ENCODE measurements at regions not wholly inside any gene's neighbourhood (a gene's known extent, or its start where the extent isn't known, plus 50 kb on each side); places are given as distances from the start of the nearest gene placed in this dataset.

DNA sequence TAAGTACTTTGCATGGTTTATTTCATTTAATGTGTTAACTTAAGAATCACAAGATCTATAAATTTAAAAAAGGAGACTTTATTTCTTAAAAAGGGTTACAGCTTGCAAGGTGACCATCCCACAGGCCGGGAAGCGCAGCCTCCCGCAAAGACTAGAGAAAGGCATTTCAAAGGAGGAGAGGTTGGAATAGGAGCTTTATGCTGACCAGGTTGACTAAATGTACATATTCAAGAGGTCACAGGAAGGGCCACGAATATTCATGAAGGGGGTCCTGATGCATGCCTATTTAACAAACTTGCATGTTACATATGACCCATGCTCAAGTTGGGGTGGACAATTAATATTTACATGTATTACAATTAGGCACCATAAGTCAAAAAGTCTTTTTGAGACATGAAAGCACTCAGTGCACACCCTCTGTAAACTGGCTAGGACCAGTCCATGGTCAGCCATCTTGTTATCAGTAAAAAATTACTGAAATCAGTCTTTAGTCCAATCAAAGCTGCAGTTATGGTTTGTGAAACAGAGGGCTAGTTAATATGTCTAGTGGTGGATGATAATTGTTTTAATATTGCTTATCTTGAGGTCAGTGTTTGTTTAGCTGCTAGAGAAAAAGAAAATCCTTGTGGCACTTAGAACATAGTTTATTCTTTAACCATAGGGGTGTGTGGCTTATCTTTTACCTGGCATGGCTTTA is 169.3 kb downstream of the KCNE4 start:
- H2AK5ac ChIP-seq (ENCODE audit: insufficient read length, low read length), result no peak overlapping the region
- no peaks in the 10 kb centered on the region for H3K9me3 Mint-ChIP-seq
- WGBS (ENCODE audit: extremely low coverage, insufficient read length, low lambda C conversion rate), result no CpG with 5 or more reads among the region's 4 CpGs
- no peak overlapping the region for H2BK120ac ChIP-seq (ENCODE audit: low read depth, low read length, poor library complexity, severe bottlenecking)
- no peak overlapping the region for H3K56ac ChIP-seq (ENCODE audit: insufficient read length, low read depth, low read length)
- no peak overlapping the region for H3K27ac ChIP-seq (ENCODE audit: insufficient read length, low read depth, low read length)
- peaks cover 9 to 22% of the 10 kb centered on the region in 2 experiments for H3K4me1 Mint-ChIP-seq
- H2BK20ac ChIP-seq (ENCODE audit: low read depth, low read length, poor library complexity, severe bottlenecking), result no peak overlapping the region
- no peak overlapping the region for H3K4ac ChIP-seq (ENCODE audit: low read depth, low read length)
- no peak overlapping the region for H3T11ph ChIP-seq (ENCODE audit: low read length)
- no peaks in the 10 kb centered on the region for H3K36me3 Mint-ChIP-seq (ENCODE audit: insufficient read depth in 1 of 3, low read depth in 3 of 3)
- no peaks in the 10 kb centered on the region for H3K9me3 ChIP-seq (ENCODE audit: control insufficient read depth, low read depth, low read length)
- no peak overlapping the region for H3K23ac ChIP-seq (ENCODE audit: insufficient read length, low read depth, low read length)
- H2BK15ac ChIP-seq (ENCODE audit: low read depth, low read length), result no peak overlapping the region
- H3K4me3 Mint-ChIP-seq, result no peak overlapping the region
- peak overlapping the region in 1 of 3 experiments; percentile 96; a peak in 4 of 7 replicates for H3K27ac Mint-ChIP-seq
- TF ChIP-seq, protein P1, sequence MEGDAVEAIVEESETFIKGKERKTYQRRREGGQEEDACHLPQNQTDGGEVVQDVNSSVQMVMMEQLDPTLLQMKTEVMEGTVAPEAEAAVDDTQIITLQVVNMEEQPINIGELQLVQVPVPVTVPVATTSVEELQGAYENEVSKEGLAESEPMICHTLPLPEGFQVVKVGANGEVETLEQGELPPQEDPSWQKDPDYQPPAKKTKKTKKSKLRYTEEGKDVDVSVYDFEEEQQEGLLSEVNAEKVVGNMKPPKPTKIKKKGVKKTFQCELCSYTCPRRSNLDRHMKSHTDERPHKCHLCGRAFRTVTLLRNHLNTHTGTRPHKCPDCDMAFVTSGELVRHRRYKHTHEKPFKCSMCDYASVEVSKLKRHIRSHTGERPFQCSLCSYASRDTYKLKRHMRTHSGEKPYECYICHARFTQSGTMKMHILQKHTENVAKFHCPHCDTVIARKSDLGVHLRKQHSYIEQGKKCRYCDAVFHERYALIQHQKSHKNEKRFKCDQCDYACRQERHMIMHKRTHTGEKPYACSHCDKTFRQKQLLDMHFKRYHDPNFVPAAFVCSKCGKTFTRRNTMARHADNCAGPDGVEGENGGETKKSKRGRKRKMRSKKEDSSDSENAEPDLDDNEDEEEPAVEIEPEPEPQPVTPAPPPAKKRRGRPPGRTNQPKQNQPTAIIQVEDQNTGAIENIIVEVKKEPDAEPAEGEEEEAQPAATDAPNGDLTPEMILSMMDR (conservative IDR thresholded peaks at IDR 0.05), result no peak
- H3K4me1 ChIP-seq (ENCODE audit: insufficient read depth, low read length), result peaks cover 7% of the 10 kb centered on the region; the same call in 1 of the 2 replicates
- no peak for DNase-seq
- no peaks in the 10 kb centered on the region for H3K27me3 ChIP-seq (ENCODE audit: insufficient read depth, low read length)
- H2AFZ ChIP-seq (ENCODE audit: low read length), result no peak overlapping the region
- no peak overlapping the region for H3K18ac ChIP-seq (ENCODE audit: insufficient read length, low read depth, low read length)
- H3K9ac ChIP-seq (ENCODE audit: extremely low read depth, insufficient read length, low read length), result no peak overlapping the region
- H3K27me3 Mint-ChIP-seq (ENCODE audit: low read depth), result no peaks in the 10 kb centered on the region
- H4K91ac ChIP-seq (ENCODE audit: insufficient read length, low read depth, low read length), result no peak overlapping the region
- H3K4me2 ChIP-seq (ENCODE audit: insufficient read depth, insufficient read length, low read length), result no peak overlapping the region
- no peak overlapping the region for H4K8ac ChIP-seq (replicated peaks; ENCODE audit: insufficient read length, low read depth, low read length)
- H3K14ac ChIP-seq (ENCODE audit: insufficient read depth, low read length), result no peak overlapping the region
- no peak overlapping the region for H2BK5ac ChIP-seq (ENCODE audit: insufficient read length, low read length)
- no peak overlapping the region for H2BK12ac ChIP-seq (ENCODE audit: insufficient read length, low read depth, low read length)
- no peaks in the 10 kb centered on the region for H3K79me2 ChIP-seq (ENCODE audit: insufficient read depth, low read length)
- no peaks in the 10 kb centered on the region for H3K79me1 ChIP-seq (ENCODE audit: insufficient read depth, low read depth, low read length, poor library complexity, severe bottlenecking)
- H4K5ac ChIP-seq (ENCODE audit: insufficient read length, low read depth, low read length), result no peak overlapping the region
- no peaks in the 10 kb centered on the region for H3K23me2 ChIP-seq (ENCODE audit: insufficient read length, low read depth, low read length, poor library complexity, severe bottlenecking)
- H4K20me1 ChIP-seq (ENCODE audit: control insufficient read depth, insufficient read depth, insufficient read length), result no peaks in the 10 kb centered on the region

Measured in H9 (cell line).